K562 (cell line): ENCODE measurements at regions not wholly inside any gene's neighbourhood (a gene's known extent, or its start where the extent isn't known, plus 50 kb on each side); places are given as distances from the start of the nearest gene placed in this dataset.

Experiments used
- ATAC-seq: fragments of 200-7000 bp; cut with Tn5 transposase; 3 replicates; pipeline ENCODE4 v1.9.1; 2020; ENCODE audit warnings: moderate library complexity
- BruUV-seq: library from RNA; stranded (reverse); fragments of 400-500 nt; replicated peaks from 2 replicates; lab custom pipeline; 2021; lab: Mats Ljungman, UMichigan
- CTCF ChIA-PET: fragments of 300-600 bp; formaldehyde crosslinking; extraction: SDS; loops from one replicate; lab custom pipeline; 2021; ENCODE audit warnings: low intra/inter-chr PET ratio; lab: Yijun Ruan, JAX
- POLR2A ChIA-PET: fragments of 300-600, 350-650 bp; sonication (Branson Sonifier 250); formaldehyde crosslinking; extraction: SDS; loops from one replicate; lab custom pipeline; 2021; ENCODE audit warnings: antibody characterized with exemption, inconsistent platforms; lab: Yijun Ruan, JAX
- DNase-seq, 4 experiments: peaks; one replicate each; pipeline versions ENCODE4 v3.0.0 to v3.0.0-alpha.2; 2011 to 2018; ENCODE audit warnings: low spot score in 3 of 4, mixed read lengths in 3 of 4; ENCODE audit errors: extremely low read depth in 1 of 4
- FAIRE-seq: peaks from 2 replicates; lab custom pipeline; 2011; peaks lifted over from hg19 to GRCh38; lab: Jason Lieb, UNC
- H2AFZ ChIP-seq: 2 replicates; pipeline ENCODE4 v1.6.0; 2011; ENCODE audit warnings: low read depth, low read length, control low read depth, inconsistent platforms
- H3K27ac ChIP-seq: fragments of 200-600 bp; 3 replicates; pipeline ENCODE4 v1.8.0; 2011; ENCODE audit warnings: low read depth, mild to moderate bottlenecking, control low read depth, inconsistent platforms, low read length, moderate library complexity, mixed read lengths; ENCODE audit errors: extremely low read depth
- H3K27me3 ChIP-seq, 2 experiments: fragments of 300-600 bp in 1 of 2; 2 replicates in 1 of 2; 3 replicates in 1 of 2; pipeline versions ENCODE4 v1.6.0 to v1.8.0; 2011; ENCODE audit warnings: inconsistent platforms in 2 of 2, low read length in 2 of 2, mild to moderate bottlenecking in 1 of 2, mixed read lengths in 1 of 2, moderate library complexity in 1 of 2; ENCODE audit not compliant: control insufficient read depth in 2 of 2, insufficient read depth in 2 of 2
- H3K36me3 ChIP-seq: fragments of 300-600 bp; 3 replicates; pipeline ENCODE4 v1.8.0; 2011; ENCODE audit warnings: mild to moderate bottlenecking, low read length, inconsistent platforms; ENCODE audit not compliant: control insufficient read depth, insufficient read depth
- H3K4me1 ChIP-seq, 2 experiments: fragments of 200-600 bp in 1 of 2; replicated peaks in 1 of 2; 2 replicates in 1 of 2; 3 replicates in 1 of 2; pipeline versions ENCODE4 v1.5.1 to v1.8.0; 2011; ENCODE audit warnings: inconsistent platforms in 2 of 2, low read length in 2 of 2, mild to moderate bottlenecking in 1 of 2, mixed read lengths in 1 of 2, moderate library complexity in 1 of 2; ENCODE audit not compliant: control insufficient read depth in 2 of 2, insufficient read depth in 2 of 2
- H3K4me2 ChIP-seq: 2 replicates; pipeline ENCODE4 v1.6.1; 2011; ENCODE audit warnings: low read length, control low read depth, inconsistent platforms, mixed read lengths; ENCODE audit not compliant: insufficient read depth
- H3K4me3 ChIP-seq: fragments of 200-600 bp; sonication (generic), shearing (Covaris generic); 2 replicates; pipeline ENCODE4 v1.5.1; 2016; ENCODE audit warnings: control low read depth, inconsistent platforms
- H3K79me2 ChIP-seq: fragments of 200-600 bp; 3 replicates; pipeline ENCODE4 v1.8.0; 2011; ENCODE audit warnings: low read length, inconsistent platforms; ENCODE audit not compliant: control insufficient read depth, insufficient read depth
- H3K9ac ChIP-seq, 2 experiments: 2 replicates each; pipeline versions ENCODE4 v1.6.0 to v1.6.1; 2011; ENCODE audit warnings: low read depth in 2 of 2, low read length in 2 of 2, control low read depth in 1 of 2, inconsistent platforms in 1 of 2, mild to moderate bottlenecking in 1 of 2, mixed read lengths in 1 of 2; ENCODE audit not compliant: insufficient read depth in 1 of 2
- H3K9me1 ChIP-seq: one replicate; pipeline ENCODE4 v1.6.0; 2011; ENCODE audit warnings: inconsistent platforms, mild to moderate bottlenecking, low read length, moderate library complexity; ENCODE audit not compliant: control insufficient read depth, insufficient read depth
- H3K9me3 ChIP-seq: replicated peaks from 2 replicates; pipeline ENCODE4 v1.5.1; 2011; ENCODE audit warnings: low read depth, low read length, inconsistent platforms; ENCODE audit not compliant: control insufficient read depth, insufficient read depth
- H4K20me1 ChIP-seq: replicated peaks from 2 replicates; pipeline ENCODE4 v1.6.1; 2011; ENCODE audit warnings: low read length, inconsistent platforms, mixed read lengths; ENCODE audit not compliant: control insufficient read depth, insufficient read depth
- ADNP ChIP-seq: fragments of 200-800 bp; sonication (Bioruptor generic); IDR thresholded peaks from 2 replicates; pipeline ENCODE4 v1.6.1; 2016; ENCODE audit warnings: missing genetic modification characterization, missing compliant biosample characterization
- CC2D1A ChIP-seq: fragments of 450-650 bp; IDR thresholded peaks from 2 replicates; pipeline ENCODE4 v1.6.1; 2017; ENCODE audit warnings: mild to moderate bottlenecking
- DACH1 ChIP-seq: fragments of 450-650 bp; IDR thresholded peaks from 2 replicates; pipeline ENCODE4 v1.6.1; 2018; ENCODE audit not compliant: partially characterized antibody
- ETV1 ChIP-seq: fragments of 450-650 bp; conservative IDR thresholded peaks from 2 replicates; pipeline ENCODE4 v1.6.1; 2016; ENCODE audit warnings: missing genetic modification characterization, control low read depth, low read depth, missing compliant biosample characterization
- HNRNPL ChIP-seq: fragments of 200-400 bp; formaldehyde crosslinking; IDR thresholded peaks from 2 replicates; pipeline ENCODE4 v1.6.1; 2017; ENCODE audit warnings: low read depth, mild to moderate bottlenecking, low read length
- LARP7 ChIP-seq: fragments of 450-650 bp; IDR thresholded peaks from 2 replicates; pipeline ENCODE4 v1.6.1; 2016
- MAFK ChIP-seq: IDR thresholded peaks from 2 replicates; pipeline ENCODE4 v1.6.1; 2011; ENCODE audit warnings: low read length, improper control_type of control experiment
- MTA1 ChIP-seq: fragments of 450-650 bp; IDR thresholded peaks from 2 replicates; pipeline ENCODE4 v1.6.1; 2017; ENCODE audit warnings: borderline replicate concordance
- NBN ChIP-seq: fragments of 450-650 bp; IDR thresholded peaks from 2 replicates; pipeline ENCODE4 v1.6.1; 2016; ENCODE audit warnings: low read depth, mild to moderate bottlenecking
- RBBP5 ChIP-seq: fragments of 200-600 bp; sonication (generic); IDR thresholded peaks from 2 replicates; pipeline ENCODE4 v1.6.1; 2012; ENCODE audit warnings: borderline replicate concordance, mild to moderate bottlenecking, low read length, control low read depth, inconsistent platforms; ENCODE audit not compliant: insufficient read depth, poor library complexity, severe bottlenecking
- XRCC3 ChIP-seq: fragments of 450-650 bp; IDR thresholded peaks from 2 replicates; pipeline ENCODE4 v1.6.1; 2017; ENCODE audit warnings: mild to moderate bottlenecking, moderate library complexity
- ZNF384 ChIP-seq: IDR thresholded peaks from 2 replicates; pipeline ENCODE4 v1.6.1; 2012; ENCODE audit warnings: low read depth, low read length, improper control_type of control experiment
- ZNF41 ChIP-seq: fragments of 250-450 bp; sonication (Bioruptor Pico); conservative IDR thresholded peaks from 2 replicates; pipeline ENCODE4 v1.4.0; 2020; ENCODE audit warnings: mild to moderate bottlenecking
- ZSCAN29 ChIP-seq: fragments of 450-650 bp; IDR thresholded peaks from 2 replicates; pipeline ENCODE4 v1.6.1; 2017
- WGBS: fragments of 100-300 bp; shearing (Covaris generic); methylation state at CpG from one replicate; pipeline ENCODE4 v1.1.6; 2016; ENCODE audit warnings: low coverage, mixed read lengths; ENCODE audit not compliant: insufficient coverage; ENCODE audit errors: missing lambda C conversion rate; 5-methylcytosine and 5-hydroxymethylcytosine counted together
- in situ Hi-C: fragments of 300-500 bp; cut with MboI; formaldehyde crosslinking; loops from 4 replicates; pipeline ENCODE4 v1.15.0; 2018; ENCODE audit warnings: inconsistent platforms, mixed read lengths
- intact Hi-C: fragments of 100-400 bp; cut with micrococcal nuclease; formaldehyde crosslinking; loops from 2 replicates; pipeline ENCODE4 v1.14.2; 2022
- TF ChIP-seq, protein P1 (sequence below): fragments of 150-350 bp; conservative IDR thresholded peaks from 2 replicates; pipeline ENCODE4 v1.6.1; 2014; ENCODE audit warnings: low read length

DNA sequence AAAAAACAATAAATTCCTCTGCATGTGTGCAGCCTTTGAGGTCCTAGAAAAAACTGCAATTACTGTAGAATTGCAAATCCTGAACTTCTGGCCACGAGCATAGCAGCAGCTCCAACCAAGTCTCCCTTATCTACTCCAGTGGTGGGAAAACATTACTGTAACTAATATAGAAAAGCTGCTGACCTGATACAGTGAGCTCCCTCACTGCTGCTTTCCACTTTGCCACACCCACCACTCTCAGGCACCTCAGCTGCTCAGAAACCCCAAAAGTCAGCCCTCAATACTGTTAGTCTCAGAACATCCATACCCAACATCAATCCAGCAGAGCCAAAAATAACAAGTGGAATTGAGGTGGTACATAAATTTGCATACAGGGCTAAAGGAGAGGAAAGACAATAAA, 192.5 kb downstream of the POU4F1 start:
- H2AFZ ChIP-seq: no peak overlapping the region
- ChIA-PET CTCF (no interaction called here), POLR2A (no interaction called here)
- no peak for FAIRE-seq
- TF ChIP-seq ETV1 (tag): no peak
- no peak for TF ChIP-seq LARP7
- no peak for TF ChIP-seq ADNP
- no peak for TF ChIP-seq CC2D1A
- no peak for TF ChIP-seq MAFK
- no peak for TF ChIP-seq ZSCAN29
- TF ChIP-seq DACH1: no peak
- TF ChIP-seq HNRNPL: no peak
- TF ChIP-seq XRCC3: no peak
- no peak for TF ChIP-seq ZNF41
- TF ChIP-seq ZNF384: no peak
- no peak for ATAC-seq
- intact Hi-C loops (no loop called here), in situ Hi-C loops (no loop called here)
- no peaks in the 10 kb centered on the region for H3K9me1 ChIP-seq
- no peaks in the 10 kb centered on the region for H3K79me2 ChIP-seq
- no peaks in the 10 kb centered on the region for H3K4me1 ChIP-seq
- no peaks in the 10 kb centered on the region for H3K9me3 ChIP-seq
- H3K36me3 ChIP-seq: no peaks in the 10 kb centered on the region
- H4K20me1 ChIP-seq: no peaks in the 10 kb centered on the region
- WGBS: 0% methylated on average over 1 of the region's 1 CpG
- BruUV-seq: no TSS peak
- H3K4me3 ChIP-seq: no peak overlapping the region
- H3K9ac ChIP-seq: no peak overlapping the region
- H3K27ac ChIP-seq: no peak overlapping the region
- no peak overlapping the region for H3K4me2 ChIP-seq
- no peaks in the 10 kb centered on the region for H3K27me3 ChIP-seq
- DNase-seq: no peak

DNA sequence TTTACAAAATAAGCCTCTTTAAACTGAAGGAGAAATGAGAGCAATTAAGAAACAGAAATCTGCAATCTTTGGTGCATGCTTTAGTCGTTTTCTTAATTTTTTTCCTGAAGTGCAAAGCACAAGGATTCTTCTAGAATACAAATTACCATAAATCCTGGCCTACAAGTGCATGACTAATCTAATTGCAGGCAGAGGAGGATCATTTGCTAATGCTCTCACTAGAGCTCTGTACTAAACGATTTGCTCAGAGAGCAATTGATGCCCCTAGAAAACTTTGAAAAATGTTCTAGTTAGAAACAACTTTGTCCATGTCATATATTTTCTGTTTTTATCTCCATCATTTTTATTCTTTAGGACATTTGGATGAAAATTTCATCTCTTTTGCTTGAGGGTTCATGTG, 193.2 kb downstream of the POU4F1 start:
- Histone ChIP-seq H3K27ac (no peak overlapping the region), H3K9ac (no peak overlapping the region), H3K4me1 (no peaks in the 10 kb centered on the region), H4K20me1 (no peaks in the 10 kb centered on the region), H3K9me1 (no peaks in the 10 kb centered on the region), H3K79me2 (no peaks in the 10 kb centered on the region), H3K9me3 (no peaks in the 10 kb centered on the region), H2AFZ (no peak overlapping the region), H3K36me3 (no peaks in the 10 kb centered on the region), H3K27me3 (no peaks in the 10 kb centered on the region), H3K4me2 (no peak overlapping the region), H3K4me3 (no peak overlapping the region)
- intact Hi-C loops: no loop called here
- TF ChIP-seq RBBP5: no peak
- TF ChIP-seq NBN: no peak
- no peak for TF ChIP-seq MTA1
- TF ChIP-seq, protein P1, sequence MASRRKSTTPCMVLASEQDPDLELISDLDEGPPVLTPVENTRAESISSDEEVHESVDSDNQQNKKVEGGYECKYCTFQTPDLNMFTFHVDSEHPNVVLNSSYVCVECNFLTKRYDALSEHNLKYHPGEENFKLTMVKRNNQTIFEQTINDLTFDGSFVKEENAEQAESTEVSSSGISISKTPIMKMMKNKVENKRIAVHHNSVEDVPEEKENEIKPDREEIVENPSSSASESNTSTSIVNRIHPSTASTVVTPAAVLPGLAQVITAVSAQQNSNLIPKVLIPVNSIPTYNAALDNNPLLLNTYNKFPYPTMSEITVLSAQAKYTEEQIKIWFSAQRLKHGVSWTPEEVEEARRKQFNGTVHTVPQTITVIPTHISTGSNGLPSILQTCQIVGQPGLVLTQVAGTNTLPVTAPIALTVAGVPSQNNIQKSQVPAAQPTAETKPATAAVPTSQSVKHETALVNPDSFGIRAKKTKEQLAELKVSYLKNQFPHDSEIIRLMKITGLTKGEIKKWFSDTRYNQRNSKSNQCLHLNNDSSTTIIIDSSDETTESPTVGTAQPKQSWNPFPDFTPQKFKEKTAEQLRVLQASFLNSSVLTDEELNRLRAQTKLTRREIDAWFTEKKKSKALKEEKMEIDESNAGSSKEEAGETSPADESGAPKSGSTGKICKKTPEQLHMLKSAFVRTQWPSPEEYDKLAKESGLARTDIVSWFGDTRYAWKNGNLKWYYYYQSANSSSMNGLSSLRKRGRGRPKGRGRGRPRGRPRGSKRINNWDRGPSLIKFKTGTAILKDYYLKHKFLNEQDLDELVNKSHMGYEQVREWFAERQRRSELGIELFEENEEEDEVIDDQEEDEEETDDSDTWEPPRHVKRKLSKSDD: no peak
- in situ Hi-C loops: no loop called here
- CTCF ChIA-PET: no interaction called here
- POLR2A ChIA-PET: no interaction called here
- DNase-seq: no peak
- FAIRE-seq: no peak
- no TSS peak for BruUV-seq
- WGBS: 4% methylated on average over 2 of the region's 2 CpGs
- ATAC-seq: no peak
